T-cell (primary cell): ENCODE measurements at regions not wholly inside any gene's neighbourhood (a gene's known extent, or its start where the extent isn't known, plus 50 kb on each side); places are given as distances from the start of the nearest gene placed in this dataset.

Experiments
- ATAC-seq, 4 experiments: fragments of 200-7000 bp in 3 of 4; fragments of 150-1000 bp in 1 of 4; cut with Tn5 transposase; replicated peaks in 1 of 4; 1 replicate in 3 of 4; 2 replicates in 1 of 4; pipeline ENCODE4 v1.10.0; 2021; ENCODE audit warnings: moderate library complexity in 3 of 4, mild to moderate bottlenecking in 2 of 4, moderate number of reproducible peaks in 1 of 4
- CTCF ChIA-PET, 2 donors: fragments of 300-600 bp; sonication (Branson Sonifier 250); formaldehyde crosslinking; loops; one replicate each; lab custom pipeline; 2022; ENCODE audit warnings: antibody characterized with exemption in 2 of 2; lab: Charles Lee
- POLR2A ChIA-PET, 2 donors: fragments of 300-600 bp; sonication (Branson Sonifier 250); formaldehyde crosslinking; loops; one replicate each; lab custom pipeline; 2022; ENCODE audit warnings: antibody characterized with exemption in 2 of 2; lab: Charles Lee
- DNase-seq, 35 experiments: peaks; one replicate each; pipeline versions ENCODE4 v3.0.0 to v3.0.0-alpha.2; 2013 to 2023
- H3K27ac ChIP-seq: one replicate; pipeline ENCODE4 v1.5.1; 2013; ENCODE audit warnings: low read length
- H3K27me3 ChIP-seq, 2 experiments: replicated peaks in 1 of 2; 1 replicate in 1 of 2; 2 replicates in 1 of 2; pipeline versions ENCODE4 v1.6.1 to v1.7.0; 2013; ENCODE audit warnings: low read length in 1 of 2, mixed read lengths in 1 of 2; ENCODE audit not compliant: control insufficient read depth in 2 of 2, insufficient read depth in 2 of 2; ENCODE audit errors: extremely low read depth in 1 of 2
- H3K36me3 ChIP-seq, 2 donors: 1 replicate in 1 of 2; 2 replicates in 1 of 2; pipeline versions ENCODE4 v1.6.1 to v1.7.0; 2013; ENCODE audit warnings: low read length in 1 of 2; ENCODE audit not compliant: control insufficient read depth in 2 of 2, insufficient read depth in 1 of 2; ENCODE audit errors: extremely low read depth in 1 of 2
- H3K4me1 ChIP-seq, 2 experiments: 1 replicate in 1 of 2; 2 replicates in 1 of 2; pipeline versions ENCODE4 v1.6.1 to v1.7.0; 2013; ENCODE audit warnings: low read length in 2 of 2, mixed read lengths in 1 of 2; ENCODE audit not compliant: insufficient read depth in 2 of 2, control insufficient read depth in 1 of 2; ENCODE audit errors: extremely low read depth in 1 of 2
- H3K4me3 ChIP-seq, 2 donors: 1 replicate in 1 of 2; 2 replicates in 1 of 2; pipeline versions ENCODE4 v1.5.1 to v1.7.0; 2013; ENCODE audit warnings: mild to moderate bottlenecking in 2 of 2, low read length in 1 of 2, moderate library complexity in 1 of 2; ENCODE audit not compliant: control insufficient read depth in 1 of 2; ENCODE audit errors: extremely low read depth in 1 of 2
- H3K9me3 ChIP-seq: 2 replicates; pipeline ENCODE4 v1.7.0; 2013
- H3K27ac Mint-ChIP-seq, 2 donors: one replicate each; pipeline ENCODE4 v1.8.0; 2020 to 2021; ENCODE audit warnings: mild to moderate bottlenecking in 2 of 2, mixed read lengths in 2 of 2
- H3K27me3 Mint-ChIP-seq, 2 donors: one replicate each; pipeline ENCODE4 v1.8.0; 2021 to 2022; ENCODE audit warnings: mixed read lengths in 2 of 2
- H3K36me3 Mint-ChIP-seq: one replicate; pipeline ENCODE4 v1.8.0; 2021; ENCODE audit warnings: mixed read lengths
- H3K4me1 Mint-ChIP-seq, 3 donors: one replicate each; pipeline ENCODE4 v1.8.0; 2020 to 2022; ENCODE audit warnings: mixed read lengths in 3 of 3, mild to moderate bottlenecking in 1 of 3
- H3K4me3 Mint-ChIP-seq, 3 donors: one replicate each; pipeline ENCODE4 v1.8.0; 2020 to 2022; ENCODE audit warnings: mild to moderate bottlenecking in 3 of 3, mixed read lengths in 3 of 3, moderate library complexity in 3 of 3
- H3K9me3 Mint-ChIP-seq, 3 donors: one replicate each; pipeline ENCODE4 v1.8.0; 2020 to 2022; ENCODE audit warnings: mixed read lengths in 3 of 3
- WGBS: methylation state at CpG from one replicate; pipeline ENCODE4 v1.1.5; 2013; ENCODE audit warnings: missing lambda C conversion rate; ENCODE audit not compliant: insufficient coverage; 5-methylcytosine and 5-hydroxymethylcytosine counted together

DNA sequence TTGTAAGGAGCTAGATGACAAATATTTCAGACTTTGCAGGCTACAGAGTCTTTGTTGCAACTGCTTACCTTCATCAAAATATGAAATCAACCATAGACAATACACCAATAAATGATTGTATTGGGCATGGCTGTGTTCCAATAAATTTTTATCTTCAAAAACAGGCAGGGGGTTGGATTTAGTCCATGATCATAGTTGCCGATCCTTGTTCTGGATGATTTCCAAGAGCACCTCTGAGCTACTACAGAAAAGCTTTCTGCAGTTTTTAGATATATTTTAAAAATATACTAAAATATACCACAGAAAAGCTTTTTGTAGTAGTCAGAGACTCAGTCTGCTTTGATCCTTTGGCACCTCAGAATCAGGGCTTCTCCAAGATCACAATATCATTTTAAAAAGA lies 145.0 kb downstream of the HTR1B start:
- Histone ChIP-seq H3K9me3 (no peaks in the 10 kb centered on the region), H3K4me3 (no peak overlapping the region), H3K27ac (no peak overlapping the region), H3K27me3 (no peaks in the 10 kb centered on the region), H3K4me1 (no peaks in the 10 kb centered on the region), H3K36me3 (no peaks in the 10 kb centered on the region)
- WGBS, result no CpG with 5 or more reads among the region's 1 CpG
- no peaks in the 10 kb centered on the region for H3K27me3 Mint-ChIP-seq
- no peak for DNase-seq
- H3K4me1 Mint-ChIP-seq, result no peaks in the 10 kb centered on the region
- H3K4me3 Mint-ChIP-seq, result no peak overlapping the region
- no peaks in the 10 kb centered on the region for H3K36me3 Mint-ChIP-seq
- ChIA-PET CTCF (no interaction called here), POLR2A (no interaction called here)
- H3K27ac Mint-ChIP-seq, result no peak overlapping the region
- peaks cover 11 to 18% (median 12%) of the 10 kb centered on the region in 3 donors for H3K9me3 Mint-ChIP-seq
- ATAC-seq, result no peak

- POLR2A ChIA-PET, result no interaction called here
- H3K27me3 Mint-ChIP-seq, result no peaks in the 10 kb centered on the region
Measured at GRCh38 chr6:77313595-77313994, 149.7 kb downstream of the HTR1B start.

DNA sequence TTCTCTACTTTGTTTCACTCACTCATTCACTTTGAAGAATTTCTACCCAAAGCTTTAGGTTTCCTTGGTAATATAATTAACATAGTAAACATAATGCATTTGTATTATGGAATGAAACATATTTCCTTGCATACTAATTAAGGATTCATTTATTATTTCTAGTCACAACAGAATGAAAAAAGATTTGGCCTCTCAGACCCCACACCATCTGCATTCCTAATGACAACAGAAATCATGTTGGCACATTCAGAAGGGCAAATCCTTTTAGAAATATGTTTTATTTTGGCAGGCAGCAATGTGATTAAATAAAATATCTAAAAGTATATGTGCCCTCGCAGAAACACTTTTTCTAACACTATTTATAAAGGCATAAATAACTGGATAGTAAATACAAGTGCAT lies 163.4 kb downstream of the HTR1B start:
- no CpG with 5 or more reads among the region's 1 CpG for WGBS
- H3K27ac ChIP-seq, result no peak overlapping the region
- H3K27me3 Mint-ChIP-seq, result no peaks in the 10 kb centered on the region
- ATAC-seq (no peak), DNase-seq (no peak)
- H3K27ac Mint-ChIP-seq, result no peak overlapping the region
- CTCF ChIA-PET, result no interaction called here
- H3K4me3 ChIP-seq, result no peak overlapping the region
- POLR2A ChIA-PET, result no interaction called here
- H3K9me3 ChIP-seq, result no peaks in the 10 kb centered on the region
- no peaks in the 10 kb centered on the region for H3K36me3 ChIP-seq
- H3K4me1 Mint-ChIP-seq, result no peaks in the 10 kb centered on the region
- peaks cover 16 to 29% (median 23%) of the 10 kb centered on the region in 3 donors for H3K9me3 Mint-ChIP-seq
- H3K4me3 Mint-ChIP-seq, result no peak overlapping the region
- no peaks in the 10 kb centered on the region for H3K36me3 Mint-ChIP-seq
- no peaks in the 10 kb centered on the region for H3K4me1 ChIP-seq
- no peaks in the 10 kb centered on the region for H3K27me3 ChIP-seq

More at GRCh38 chr6:77313595-77313994, 149.7 kb downstream of the HTR1B start:
- H3K9me3 Mint-ChIP-seq, result peaks cover 5 to 18% (median 9%) of the 10 kb centered on the region in 3 donors
- H3K27ac ChIP-seq, result no peak overlapping the region
- no peaks in the 10 kb centered on the region for H3K27me3 ChIP-seq
- H3K4me3 ChIP-seq, result no peak overlapping the region
- no peaks in the 10 kb centered on the region for H3K36me3 ChIP-seq
- no peak overlapping the region for H3K4me3 Mint-ChIP-seq
- no peaks in the 10 kb centered on the region for H3K4me1 Mint-ChIP-seq
- no peaks in the 10 kb centered on the region for H3K4me1 ChIP-seq
- ATAC-seq (no peak), DNase-seq (no peak)
- 88% methylated on average over 1 of the region's 1 CpG for whole genome bisulfite sequencing
- CTCF ChIA-PET, result no interaction called here
- no peaks in the 10 kb centered on the region for H3K36me3 Mint-ChIP-seq
- no peaks in the 10 kb centered on the region for H3K9me3 ChIP-seq
- no peak overlapping the region for H3K27ac Mint-ChIP-seq

- WGBS, result no CpG with 5 or more reads among the region's 1 CpG
- H3K27me3 ChIP-seq, result no peaks in the 10 kb centered on the region
- H3K27me3 Mint-ChIP-seq, result no peaks in the 10 kb centered on the region
- H3K27ac ChIP-seq, result no peak overlapping the region
- ATAC-seq, result no peak
- no peaks in the 10 kb centered on the region for H3K9me3 ChIP-seq
- no peak overlapping the region for H3K27ac Mint-ChIP-seq
- no peak overlapping the region for H3K4me3 ChIP-seq
- H3K4me1 ChIP-seq, result no peaks in the 10 kb centered on the region
- ChIA-PET POLR2A (interaction anchor here in 1 of 2 donors (0.6 kb wide), 1 partner anchor 84 kb away, joined by 3 read pairs; no protein-coding TSS in a partner anchor), CTCF (no interaction called here)
- H3K4me3 Mint-ChIP-seq, result no peak overlapping the region
- peaks cover 12 to 24% (median 20%) of the 10 kb centered on the region in 3 donors for H3K9me3 Mint-ChIP-seq
- H3K4me1 Mint-ChIP-seq, result no peaks in the 10 kb centered on the region
- no peak for DNase-seq
- H3K36me3 ChIP-seq, result no peaks in the 10 kb centered on the region
- no peaks in the 10 kb centered on the region for H3K36me3 Mint-ChIP-seq
Measured at GRCh38 chr6:77298283-77298682, 165.0 kb downstream of the HTR1B start.

DNA sequence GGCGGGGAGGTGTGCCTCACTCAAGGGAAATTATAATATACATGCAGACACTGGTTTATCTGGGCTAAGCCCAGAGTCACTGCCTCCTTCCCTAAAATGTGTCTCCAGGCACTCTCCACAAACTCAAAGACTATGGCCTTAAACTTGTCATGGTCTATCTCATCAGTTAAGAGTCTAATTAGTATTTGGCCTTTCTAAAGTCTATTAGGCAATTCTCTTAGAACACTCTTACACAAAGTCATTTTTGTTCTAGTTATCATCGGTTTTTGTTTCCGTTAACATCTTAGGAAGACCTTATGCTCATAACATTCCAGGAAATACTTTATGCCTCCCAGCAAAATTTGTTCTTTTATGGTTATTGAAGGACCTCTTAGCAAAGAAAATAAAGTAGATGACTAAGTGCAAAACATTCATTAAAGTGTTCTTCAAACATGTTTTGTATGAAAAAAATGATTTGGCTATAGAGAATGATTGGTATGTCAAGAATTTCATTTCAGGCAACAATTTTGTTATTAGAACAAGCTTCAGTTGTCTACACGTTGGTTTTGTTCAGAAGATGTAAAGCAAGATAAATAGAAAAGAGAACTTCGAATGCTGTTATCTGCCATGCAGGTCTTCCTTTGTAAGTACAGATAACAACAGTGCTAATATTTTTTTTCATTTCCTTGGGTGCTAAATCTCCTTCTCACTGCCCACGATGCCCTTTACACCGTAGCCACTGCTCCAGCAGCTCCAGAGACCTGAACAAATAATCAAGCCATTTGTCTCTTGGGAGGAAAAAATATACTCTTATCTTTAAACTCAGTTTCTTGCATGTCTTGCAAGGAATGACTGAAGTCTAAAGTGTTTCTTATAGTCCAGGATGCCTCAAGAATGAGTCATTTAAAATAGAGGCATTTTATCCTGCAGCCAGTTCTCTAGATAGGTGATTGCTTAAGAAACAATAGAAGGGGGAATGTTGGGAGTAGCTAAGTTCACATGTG lies 170.4 kb downstream of the HTR1B start:
- Histone ChIP-seq H3K4me3 (no peak overlapping the region), H3K36me3 (no peaks in the 10 kb centered on the region), H3K27ac (no peak overlapping the region), H3K9me3 (no peaks in the 10 kb centered on the region), H3K4me1 (no peaks in the 10 kb centered on the region), H3K27me3 (no peaks in the 10 kb centered on the region)
- no CpG with 5 or more reads among the region's 7 CpGs for WGBS
- ATAC-seq (no peak), DNase-seq (no peak)
- no peaks in the 10 kb centered on the region for H3K27me3 Mint-ChIP-seq
- H3K36me3 Mint-ChIP-seq, result no peaks in the 10 kb centered on the region
- ChIA-PET CTCF (no interaction called here), POLR2A (no interaction called here)
- no peaks in the 10 kb centered on the region for H3K4me1 Mint-ChIP-seq
- H3K9me3 Mint-ChIP-seq, result peaks cover 9 to 14% (median 9%) of the 10 kb centered on the region in 3 donors
- no peak overlapping the region for H3K4me3 Mint-ChIP-seq
- no peak overlapping the region for H3K27ac Mint-ChIP-seq

DNA sequence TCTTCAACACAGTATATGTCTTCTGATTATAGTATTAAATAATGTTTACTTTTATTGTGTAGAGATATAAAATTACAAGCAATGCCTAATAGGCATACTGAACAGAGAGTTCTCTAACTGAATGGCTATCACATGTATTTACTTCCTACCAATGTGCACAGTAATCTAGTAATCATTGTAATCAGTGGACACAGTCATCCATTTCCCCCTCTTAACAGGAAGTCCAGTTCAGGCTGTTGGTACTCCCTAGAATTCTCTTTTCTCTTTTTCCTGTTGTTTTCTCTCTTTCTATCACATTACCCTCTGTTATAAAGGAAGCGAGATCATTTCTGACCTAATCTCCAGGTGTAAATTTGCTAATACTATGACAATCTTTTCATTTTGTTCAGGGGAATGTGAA lies 172.5 kb downstream of the HTR1B start:
- no peaks in the 10 kb centered on the region for H3K27me3 ChIP-seq
- no peaks in the 10 kb centered on the region for H3K4me1 ChIP-seq
- no CpG with 5 or more reads among the region's 1 CpG for WGBS
- CTCF ChIA-PET, result no interaction called here
- DNase-seq (no peak), ATAC-seq (no peak)
- H3K27ac ChIP-seq, result no peak overlapping the region
- H3K36me3 Mint-ChIP-seq, result no peaks in the 10 kb centered on the region
- H3K36me3 ChIP-seq, result no peaks in the 10 kb centered on the region
- H3K27ac Mint-ChIP-seq, result no peak overlapping the region
- no peaks in the 10 kb centered on the region for H3K9me3 ChIP-seq
- H3K4me3 ChIP-seq, result no peak overlapping the region
- peaks cover 9 to 12% (median 11%) of the 10 kb centered on the region in 3 donors for H3K9me3 Mint-ChIP-seq
- no peak overlapping the region for H3K4me3 Mint-ChIP-seq
- no peaks in the 10 kb centered on the region for H3K27me3 Mint-ChIP-seq
- H3K4me1 Mint-ChIP-seq, result no peaks in the 10 kb centered on the region
- POLR2A ChIA-PET, result no interaction called here
